ENCODE measurements at regions not wholly inside any gene's neighbourhood (a gene's known extent, or its start where the extent isn't known, plus 50 kb on each side); places are given as distances from the start of the nearest gene placed in this dataset.
"Not testable (repeated sequence)": the region's sequence is repeated elsewhere in the genome, so short reads cannot be mapped to it uniquely, and the experiment has no call there.

GRCh38 chr2:166766769-166767322 is 121.4 kb upstream of the XIRP2 start:
- H3K36me3 Mint-ChIP-seq (ENCODE audit: low read depth) = not testable (repeated sequence)
- H3K9me3 Mint-ChIP-seq = peaks cover 13% of the 10 kb centered on the region

GRCh38 chr2:166766220-166766619 is 122.1 kb upstream of the XIRP2 start:
- Mint-ChIP-seq H3K27ac (no peak overlapping the region), H3K9me3 (peaks cover 9% of the 10 kb centered on the region), H3K27me3 (no peaks in the 10 kb centered on the region), H3K4me3 (no peak overlapping the region), H3K4me1 (ENCODE audit: low read depth) (no peaks in the 10 kb centered on the region), H3K36me3 (ENCODE audit: low read depth) (no peaks in the 10 kb centered on the region)
- intact Hi-C loops (cut with micrococcal nuclease) = no loop called here

More at GRCh38 chr2:166766769-166767322, 121.4 kb upstream of the XIRP2 start:
- H3K27ac Mint-ChIP-seq; intact Hi-C loops (cut with micrococcal nuclease); H3K27me3 Mint-ChIP-seq; H3K4me3 Mint-ChIP-seq; H3K4me1 Mint-ChIP-seq (ENCODE audit: low read depth): not testable (repeated sequence)

- no peak overlapping the region for H3K4me3 Mint-ChIP-seq
- H3K27ac Mint-ChIP-seq = no peak overlapping the region
- H3K9me3 Mint-ChIP-seq = peaks cover 9% of the 10 kb centered on the region
- no peaks in the 10 kb centered on the region for H3K36me3 Mint-ChIP-seq (ENCODE audit: low read depth)
- intact Hi-C loops (cut with micrococcal nuclease) = no loop called here
- H3K27me3 Mint-ChIP-seq = no peaks in the 10 kb centered on the region
- H3K4me1 Mint-ChIP-seq (ENCODE audit: low read depth) = no peaks in the 10 kb centered on the region
Observed at GRCh38 chr2:166765141-166765540, 123.1 kb upstream of the XIRP2 start.

- H3K27me3 Mint-ChIP-seq = no peaks in the 10 kb centered on the region
- no peaks in the 10 kb centered on the region for H3K4me1 Mint-ChIP-seq (ENCODE audit: low read depth)
- intact Hi-C loops (cut with micrococcal nuclease) = no loop called here
- no peak overlapping the region for H3K4me3 Mint-ChIP-seq
- peaks cover 9% of the 10 kb centered on the region for H3K9me3 Mint-ChIP-seq
- no peaks in the 10 kb centered on the region for H3K36me3 Mint-ChIP-seq (ENCODE audit: low read depth)
- no peak overlapping the region for H3K27ac Mint-ChIP-seq
Observed at GRCh38 chr2:166764702-166765101, 123.6 kb upstream of the XIRP2 start.

DNA sequence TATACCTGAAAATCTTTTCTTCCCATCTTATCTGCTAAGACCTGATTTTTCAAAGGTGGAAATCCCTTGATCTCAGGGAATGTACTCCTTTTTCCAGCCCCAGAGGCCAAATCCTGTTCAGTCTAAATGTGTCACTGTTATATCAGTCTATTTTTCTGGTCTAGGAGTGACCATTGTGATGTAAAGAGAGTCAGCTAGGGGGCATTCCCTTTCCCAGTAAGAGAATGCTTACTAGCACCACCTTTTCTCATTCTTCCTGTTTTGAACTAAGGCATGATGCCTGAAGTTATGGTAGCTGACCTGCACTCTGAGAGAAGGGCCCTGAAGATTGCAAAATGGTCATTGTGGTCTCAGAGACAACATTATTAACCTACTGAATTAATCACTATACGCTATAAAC is 124.1 kb upstream of the XIRP2 start:
- H3K36me3 Mint-ChIP-seq (ENCODE audit: low read depth) = no peaks in the 10 kb centered on the region
- no peak overlapping the region for H3K4me3 Mint-ChIP-seq
- no peaks in the 10 kb centered on the region for H3K4me1 Mint-ChIP-seq (ENCODE audit: low read depth)
- H3K27ac Mint-ChIP-seq = no peak overlapping the region
- intact Hi-C loops (cut with micrococcal nuclease) = no loop called here
- H3K9me3 Mint-ChIP-seq = peaks cover 12% of the 10 kb centered on the region
- H3K27me3 Mint-ChIP-seq = no peaks in the 10 kb centered on the region

DNA sequence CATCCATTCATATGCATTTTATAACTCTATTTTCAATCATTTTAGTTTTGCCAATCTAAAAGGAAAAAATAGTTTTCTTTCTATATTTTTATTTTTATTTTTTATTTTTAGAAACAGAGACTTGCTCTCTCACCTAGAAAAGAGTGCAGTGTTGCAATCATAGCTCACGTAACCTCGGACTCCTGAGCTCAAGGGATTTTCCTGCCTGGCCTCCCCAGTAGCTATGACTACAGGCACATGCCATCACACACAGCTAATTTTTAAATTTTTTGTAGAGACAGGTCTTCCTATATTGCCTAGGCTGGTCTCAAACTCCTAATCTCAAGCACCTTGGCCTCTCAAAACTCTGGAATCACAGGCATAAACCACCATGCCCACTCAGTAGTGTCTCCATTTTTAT is 125.5 kb upstream of the XIRP2 start:
- intact Hi-C loops (cut with micrococcal nuclease) = no loop called here
- Mint-ChIP-seq H3K27me3 (no peaks in the 10 kb centered on the region), H3K4me3 (no peak overlapping the region), H3K27ac (no peak overlapping the region), H3K9me3 (peaks cover 21% of the 10 kb centered on the region), H3K4me1 (ENCODE audit: low read depth) (no peaks in the 10 kb centered on the region), H3K36me3 (ENCODE audit: low read depth) (no peaks in the 10 kb centered on the region)

DNA sequence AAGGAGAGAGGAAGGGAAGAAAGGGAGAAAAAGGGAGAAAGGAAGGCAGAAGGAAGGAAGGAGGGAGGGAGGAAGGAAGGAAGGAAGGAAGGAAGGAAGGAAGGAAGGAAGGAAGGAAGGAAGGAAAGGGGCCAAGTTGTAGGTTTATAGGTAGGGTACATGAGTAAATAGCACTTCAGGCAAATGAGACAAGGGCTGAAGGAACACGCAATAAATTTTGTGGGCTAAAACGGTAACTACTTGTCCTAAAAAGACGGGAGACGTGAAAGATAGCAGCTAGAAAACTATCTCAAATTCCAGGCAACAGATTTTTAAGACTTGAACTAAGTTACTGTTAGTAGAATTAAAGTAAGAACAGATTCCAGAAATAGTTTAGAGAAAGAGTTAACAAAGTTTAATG is 129.3 kb upstream of the XIRP2 start:
- Mint-ChIP-seq H3K36me3 (ENCODE audit: low read depth) (no peaks in the 10 kb centered on the region), H3K4me1 (ENCODE audit: low read depth) (no peaks in the 10 kb centered on the region), H3K4me3 (no peak overlapping the region), H3K27me3 (no peaks in the 10 kb centered on the region), H3K27ac (no peak overlapping the region), H3K9me3 (peaks cover 12% of the 10 kb centered on the region)
- intact Hi-C loops (cut with micrococcal nuclease) = no loop called here

DNA sequence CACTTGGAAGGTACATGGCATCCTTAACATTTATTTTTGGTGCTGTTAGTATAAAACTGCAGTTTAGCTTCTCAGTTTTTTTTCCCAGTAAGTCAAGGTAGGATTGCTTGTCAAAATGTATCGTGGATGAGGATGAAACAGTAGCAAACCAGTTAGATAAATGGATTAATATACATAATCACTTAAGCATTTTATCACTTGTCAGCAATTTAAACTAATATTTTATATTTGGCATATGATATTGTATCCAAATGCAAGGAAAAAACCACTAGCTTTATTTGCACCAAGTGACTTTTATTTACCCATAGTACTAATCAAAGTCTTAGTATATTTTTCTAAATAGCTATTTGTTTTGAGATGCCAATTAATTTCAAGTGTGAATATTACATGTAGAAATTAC is 137.7 kb upstream of the XIRP2 start:
- H3K36me3 Mint-ChIP-seq (ENCODE audit: low read depth) = no peaks in the 10 kb centered on the region

GRCh38 chr2:166744117-166744516 is 144.2 kb upstream of the XIRP2 start:
- H3K27ac Mint-ChIP-seq; H3K4me3 Mint-ChIP-seq; H3K36me3 Mint-ChIP-seq (ENCODE audit: low read depth); intact Hi-C loops (cut with micrococcal nuclease); H3K4me1 Mint-ChIP-seq (ENCODE audit: low read depth); H3K27me3 Mint-ChIP-seq: not testable (repeated sequence)
- H3K9me3 Mint-ChIP-seq = peaks cover 67% of the 10 kb centered on the region

More for the DNA sequence above, 137.7 kb upstream of the XIRP2 start:
- Mint-ChIP-seq H3K4me3 (no peak overlapping the region), H3K27me3 (no peaks in the 10 kb centered on the region), H3K27ac (no peak overlapping the region), H3K4me1 (ENCODE audit: low read depth) (no peaks in the 10 kb centered on the region), H3K9me3 (peaks cover 10% of the 10 kb centered on the region)
- intact Hi-C loops (cut with micrococcal nuclease) = no loop called here

GRCh38 chr2:166743482-166743881 is 144.8 kb upstream of the XIRP2 start:
- H3K27me3 Mint-ChIP-seq; H3K4me1 Mint-ChIP-seq (ENCODE audit: low read depth); H3K36me3 Mint-ChIP-seq (ENCODE audit: low read depth); H3K4me3 Mint-ChIP-seq; H3K27ac Mint-ChIP-seq; intact Hi-C loops (cut with micrococcal nuclease): not testable (repeated sequence)
- H3K9me3 Mint-ChIP-seq = peaks cover 74% of the 10 kb centered on the region

DNA sequence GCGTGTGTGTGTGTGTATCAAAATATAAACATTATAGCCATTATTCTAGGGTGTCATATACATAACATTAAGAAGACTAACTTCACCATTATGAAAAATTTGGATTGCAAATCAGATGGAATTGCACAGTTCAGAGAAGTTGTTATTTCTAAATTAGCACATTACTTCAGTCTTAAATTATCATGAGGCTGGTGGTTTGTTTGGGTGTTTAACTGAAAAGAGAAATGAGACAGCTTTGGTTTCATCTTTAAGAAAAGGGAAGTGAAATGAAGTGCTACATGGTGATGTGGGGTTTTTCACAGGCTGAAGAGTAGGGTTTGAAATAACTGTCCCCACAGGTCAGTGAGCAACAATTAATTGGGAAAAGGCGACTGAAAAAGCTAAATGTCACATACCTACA is 161.2 kb upstream of the XIRP2 start:
- H3K27me3 Mint-ChIP-seq = no peaks in the 10 kb centered on the region
- H3K4me3 Mint-ChIP-seq = no peak overlapping the region
- peaks cover 16% of the 10 kb centered on the region for H3K4me1 Mint-ChIP-seq (ENCODE audit: low read depth)
- intact Hi-C loops (cut with micrococcal nuclease) = no loop called here
- H3K27ac Mint-ChIP-seq = peak overlapping the region; percentile 33
- H3K36me3 Mint-ChIP-seq (ENCODE audit: low read depth) = no peaks in the 10 kb centered on the region
- peaks cover 46% of the 10 kb centered on the region for H3K9me3 Mint-ChIP-seq

GRCh38 chr2:166725927-166726924 is 162.1 kb upstream of the XIRP2 start:
- Mint-ChIP-seq H3K27me3 (no peaks in the 10 kb centered on the region), H3K9me3 (peaks cover 54% of the 10 kb centered on the region), H3K36me3 (ENCODE audit: low read depth) (no peaks in the 10 kb centered on the region), H3K4me3 (no peak overlapping the region), H3K4me1 (ENCODE audit: low read depth) (peaks cover 16% of the 10 kb centered on the region), H3K27ac (peak overlapping the region; percentile 33)
- intact Hi-C loops (cut with micrococcal nuclease) = no loop called here

GRCh38 chr2:166716968-166717367 is 171.3 kb upstream of the XIRP2 start:
- Mint-ChIP-seq H3K36me3 (ENCODE audit: low read depth) (no peaks in the 10 kb centered on the region), H3K27ac (no peak overlapping the region), H3K9me3 (peaks cover 35% of the 10 kb centered on the region), H3K4me1 (ENCODE audit: low read depth) (no peaks in the 10 kb centered on the region), H3K4me3 (no peak overlapping the region), H3K27me3 (no peaks in the 10 kb centered on the region)
- intact Hi-C loops (cut with micrococcal nuclease) = no loop called here

DNA sequence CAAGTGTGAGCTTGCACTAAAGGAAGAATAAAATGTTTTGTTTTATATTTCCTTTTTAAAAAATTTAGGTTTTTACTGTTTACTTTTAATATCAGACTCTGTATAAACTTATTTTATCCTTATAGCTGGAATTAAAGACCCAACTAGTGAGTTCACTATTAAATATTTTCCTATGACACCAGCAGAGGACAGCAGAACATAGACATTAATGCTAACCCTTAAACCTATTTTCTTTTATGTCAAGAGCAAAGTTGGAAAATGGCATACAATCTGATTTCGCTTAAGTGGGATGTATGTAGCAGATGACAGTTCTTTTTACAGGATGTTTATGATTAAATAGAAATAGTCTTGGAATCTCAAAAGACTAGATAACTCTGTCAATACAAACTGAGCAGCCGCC is 188.2 kb upstream of the XIRP2 start:
- intact Hi-C loops (cut with micrococcal nuclease) = no loop called here
- H3K36me3 Mint-ChIP-seq (ENCODE audit: low read depth) = no peaks in the 10 kb centered on the region
- no peak overlapping the region for H3K4me3 Mint-ChIP-seq
- no peaks in the 10 kb centered on the region for H3K9me3 Mint-ChIP-seq
- H3K4me1 Mint-ChIP-seq (ENCODE audit: low read depth) = no peaks in the 10 kb centered on the region
- no peaks in the 10 kb centered on the region for H3K27me3 Mint-ChIP-seq
- no peak overlapping the region for H3K27ac Mint-ChIP-seq
